GM08714 (cell line): ENCODE measurements at regions not wholly inside any gene's neighbourhood (a gene's known extent, or its start where the extent isn't known, plus 50 kb on each side); places are given as distances from the start of the nearest gene placed in this dataset.
"Not testable (repeated sequence)": the region's sequence is repeated elsewhere in the genome, so short reads cannot be mapped to it uniquely, and the experiment has no call there.

Experiments used
- H3K4me3 ChIP-seq: fragments of 200-500 bp; sonication (Bioruptor generic); 2 replicates; pipeline ENCODE4 v1.5.1; 2014; ENCODE audit warnings: mild to moderate bottlenecking, low read length, inconsistent platforms
- ZNF274 ChIP-seq: IDR thresholded peaks from 2 replicates; pipeline ENCODE4 v1.6.1; 2012; ENCODE audit warnings: mild to moderate bottlenecking, low read depth, low read length

DNA sequence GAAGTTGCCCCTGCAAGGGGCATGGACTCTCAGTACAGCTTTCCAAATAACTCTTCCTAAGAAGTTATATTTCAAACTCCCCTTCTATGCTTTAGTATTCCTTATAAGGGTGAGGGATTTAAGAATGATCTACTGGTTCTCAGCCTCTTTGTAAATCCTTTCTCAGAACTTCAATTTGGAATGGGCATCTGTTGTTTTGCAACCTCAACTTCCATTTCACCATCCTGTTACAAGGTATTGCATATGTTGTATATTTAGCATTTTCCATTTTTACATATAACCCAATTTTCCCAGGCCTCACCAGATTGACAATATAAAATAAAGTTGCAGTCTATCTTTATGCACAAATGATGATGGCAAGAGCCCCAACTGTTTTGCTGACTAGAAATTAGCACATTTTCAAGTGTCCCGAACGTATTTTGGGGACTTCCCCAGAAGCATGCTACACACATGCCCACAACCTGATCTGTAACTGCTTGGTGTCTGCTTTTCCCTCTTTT, 154.9 kb upstream of the CARMIL1 start:
- TF ChIP-seq ZNF274, result no peak
- no peak overlapping the region for H3K4me3 ChIP-seq

DNA sequence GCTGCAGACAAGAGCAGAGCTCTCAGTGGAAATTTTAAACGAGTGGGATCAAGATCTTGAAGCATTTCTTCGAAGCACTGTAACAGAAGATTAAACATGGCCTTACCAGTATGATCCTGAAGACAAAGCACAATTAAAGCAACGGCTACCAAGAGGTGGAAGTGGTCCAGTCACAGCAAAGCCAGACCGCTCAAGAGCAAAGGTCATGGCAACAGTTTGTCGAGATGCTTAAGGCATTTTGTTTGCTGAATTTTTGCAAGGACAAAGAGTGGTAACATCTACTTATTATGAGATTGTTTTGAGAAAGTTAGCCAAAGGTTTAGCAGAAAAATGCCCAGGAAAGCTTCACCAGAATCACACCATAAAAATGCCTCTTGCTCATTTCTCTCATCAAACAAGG, 153.4 kb upstream of the CARMIL1 start:
- no peak for TF ChIP-seq ZNF274
- no peak overlapping the region for H3K4me3 ChIP-seq

DNA sequence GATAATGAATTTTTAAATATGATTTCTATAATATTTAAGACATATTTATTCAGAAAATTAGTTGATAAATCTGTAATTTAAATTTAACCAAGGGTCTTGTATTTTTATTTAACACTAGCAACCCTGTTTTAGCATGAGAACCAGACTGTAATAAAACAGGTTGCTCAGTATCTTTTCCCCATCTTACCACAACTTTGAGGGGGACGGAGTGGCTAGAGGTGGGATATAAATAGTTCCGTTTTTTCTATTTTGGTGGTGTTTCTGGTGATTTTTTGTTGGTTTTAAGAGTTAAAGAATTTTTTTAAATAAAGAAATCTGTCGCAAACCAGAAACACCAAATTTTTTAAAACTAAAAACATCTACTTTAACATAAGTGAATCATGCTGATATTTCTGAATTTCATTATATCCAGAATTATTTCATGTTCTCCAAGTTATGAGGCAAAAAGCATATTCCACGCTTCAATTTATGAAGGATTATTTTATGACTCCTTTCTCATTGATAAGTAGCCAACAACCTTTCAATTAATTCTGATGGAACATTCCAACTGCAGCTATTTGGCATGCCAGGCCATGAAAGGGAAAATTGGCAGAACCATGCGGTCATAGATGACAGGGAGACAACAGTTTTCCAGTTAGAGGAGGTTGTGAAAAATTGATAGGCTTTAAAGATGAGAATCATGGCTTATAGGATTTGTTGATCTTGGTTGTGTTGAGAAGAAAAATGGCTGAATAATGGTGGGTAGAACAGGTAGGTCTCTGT, 151.9 kb upstream of the CARMIL1 start:
- TF ChIP-seq ZNF274, result no peak
- no peak overlapping the region for H3K4me3 ChIP-seq

DNA sequence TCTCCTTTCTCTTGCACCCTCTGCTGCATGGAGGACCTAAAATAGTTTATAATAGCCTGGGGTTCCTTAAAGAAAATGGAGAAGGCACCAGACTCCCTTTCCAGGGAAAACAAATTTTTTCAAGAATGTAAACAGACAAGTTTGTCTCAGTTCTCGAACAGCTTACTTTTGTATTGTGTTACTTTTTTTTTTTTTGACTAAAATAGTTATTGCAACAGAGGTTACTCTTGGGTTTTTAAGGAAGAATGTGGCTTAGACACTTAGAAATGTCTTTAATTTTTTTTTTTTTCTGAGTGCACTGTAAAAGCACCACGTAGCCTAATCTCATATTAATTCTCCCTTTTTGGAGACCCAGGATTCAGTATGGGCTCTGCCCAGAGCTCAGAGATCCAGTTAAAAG, 148.7 kb upstream of the CARMIL1 start:
- TF ChIP-seq ZNF274, result no peak
- H3K4me3 ChIP-seq, result no peak overlapping the region

DNA sequence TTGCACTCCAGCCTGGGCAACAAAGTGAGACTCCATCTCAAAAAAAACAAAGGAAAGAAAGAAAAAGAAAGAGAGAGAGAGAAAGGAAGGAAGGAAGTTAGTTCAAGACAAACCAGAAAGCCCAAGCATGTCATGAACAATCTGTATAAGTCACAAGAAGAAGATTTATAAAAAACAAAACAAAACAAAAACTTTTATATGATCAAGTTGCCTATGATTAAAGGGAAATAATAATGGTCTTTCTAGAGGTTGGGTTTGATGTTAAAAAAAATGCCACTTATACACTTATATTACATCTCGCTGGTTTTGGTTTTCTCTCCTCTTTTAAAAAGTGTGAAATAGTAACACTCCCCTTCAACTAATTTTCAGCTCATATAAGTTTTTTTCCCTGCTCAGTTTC, 146.2 kb upstream of the CARMIL1 start:
- no peak for TF ChIP-seq ZNF274
- H3K4me3 ChIP-seq, result no peak overlapping the region

DNA sequence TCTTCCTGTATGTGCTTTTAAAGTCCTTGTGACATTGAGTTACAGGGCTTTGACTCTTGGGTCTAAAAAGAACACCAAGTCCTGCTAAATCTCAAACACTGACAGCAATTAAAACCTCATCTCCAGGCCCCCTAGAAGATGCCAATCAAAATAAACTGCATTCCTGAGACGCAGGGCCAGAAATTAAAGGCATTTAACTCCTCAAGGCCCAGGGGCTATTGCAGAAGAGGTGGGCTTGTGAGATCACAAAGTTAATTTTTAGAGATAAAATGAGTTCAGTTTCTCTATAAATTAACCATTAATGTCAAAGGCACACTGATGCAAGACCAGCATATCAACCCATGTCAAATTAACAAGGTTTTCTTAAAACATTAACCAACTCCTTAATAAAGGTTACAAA, 145.6 kb upstream of the CARMIL1 start:
- no peak for TF ChIP-seq ZNF274
- no peak overlapping the region for H3K4me3 ChIP-seq

DNA sequence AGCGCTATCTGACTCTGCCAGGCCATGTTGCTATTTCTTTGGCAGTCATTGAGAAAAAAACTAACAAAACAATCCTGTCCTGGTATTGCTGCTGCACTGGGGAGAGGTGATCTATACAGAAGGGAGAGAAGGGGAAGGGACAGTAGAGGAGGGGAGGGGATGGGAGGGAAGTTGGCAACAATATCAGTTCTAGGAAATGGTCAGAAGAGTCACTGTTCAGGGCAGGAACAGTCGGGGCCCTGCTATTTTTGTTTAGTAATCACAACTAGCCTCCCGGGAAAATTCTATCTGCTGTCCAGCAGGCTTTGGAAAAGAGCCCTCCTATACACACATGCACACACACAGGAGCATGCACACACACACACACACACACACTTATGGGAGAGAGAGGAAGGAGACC, 142.3 kb upstream of the CARMIL1 start:
- peak overlapping the region; percentile 98 for H3K4me3 ChIP-seq

DNA sequence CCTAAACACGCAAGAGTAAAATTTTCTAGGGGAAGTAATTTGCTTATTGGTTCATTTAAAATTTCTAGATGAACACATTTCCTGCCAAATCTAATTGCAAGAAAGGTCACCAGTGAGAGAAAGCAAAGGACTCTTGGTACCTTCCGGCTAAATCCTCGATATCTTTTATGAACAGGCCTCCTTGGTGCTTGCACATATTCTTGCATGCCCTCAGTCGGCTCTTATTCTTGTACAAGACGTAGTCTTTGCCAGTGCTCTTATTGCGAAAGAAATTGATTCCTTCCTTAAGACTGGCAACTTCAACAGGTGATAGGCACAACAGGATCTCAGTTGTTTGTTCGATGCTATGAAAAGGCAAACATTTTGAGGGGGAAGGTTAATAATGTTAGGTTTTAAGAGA, 141.7 kb upstream of the CARMIL1 start:
- no peak for TF ChIP-seq ZNF274
- peak overlapping the region; percentile 98 for H3K4me3 ChIP-seq

More for the DNA sequence above, 142.3 kb upstream of the CARMIL1 start:
- TF ChIP-seq ZNF274, result no peak

DNA sequence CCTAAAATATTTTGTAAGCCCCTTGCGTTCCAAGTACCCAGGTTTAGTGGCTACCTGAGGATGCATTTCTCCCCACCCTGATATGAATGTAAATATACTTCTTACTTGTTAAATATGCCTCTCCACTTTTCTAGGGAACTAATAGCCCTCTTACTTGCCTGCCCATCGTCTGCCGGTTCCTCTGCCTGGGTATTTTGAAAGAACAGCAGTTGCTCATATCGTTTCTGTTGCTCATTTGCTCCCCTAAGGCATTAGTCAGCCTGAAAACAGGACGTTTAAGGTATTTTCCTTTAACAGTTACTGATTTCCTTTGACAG, 141.3 kb upstream of the CARMIL1 start:
- peak overlapping the region; percentile 98 for H3K4me3 ChIP-seq
- no peak for TF ChIP-seq ZNF274

DNA sequence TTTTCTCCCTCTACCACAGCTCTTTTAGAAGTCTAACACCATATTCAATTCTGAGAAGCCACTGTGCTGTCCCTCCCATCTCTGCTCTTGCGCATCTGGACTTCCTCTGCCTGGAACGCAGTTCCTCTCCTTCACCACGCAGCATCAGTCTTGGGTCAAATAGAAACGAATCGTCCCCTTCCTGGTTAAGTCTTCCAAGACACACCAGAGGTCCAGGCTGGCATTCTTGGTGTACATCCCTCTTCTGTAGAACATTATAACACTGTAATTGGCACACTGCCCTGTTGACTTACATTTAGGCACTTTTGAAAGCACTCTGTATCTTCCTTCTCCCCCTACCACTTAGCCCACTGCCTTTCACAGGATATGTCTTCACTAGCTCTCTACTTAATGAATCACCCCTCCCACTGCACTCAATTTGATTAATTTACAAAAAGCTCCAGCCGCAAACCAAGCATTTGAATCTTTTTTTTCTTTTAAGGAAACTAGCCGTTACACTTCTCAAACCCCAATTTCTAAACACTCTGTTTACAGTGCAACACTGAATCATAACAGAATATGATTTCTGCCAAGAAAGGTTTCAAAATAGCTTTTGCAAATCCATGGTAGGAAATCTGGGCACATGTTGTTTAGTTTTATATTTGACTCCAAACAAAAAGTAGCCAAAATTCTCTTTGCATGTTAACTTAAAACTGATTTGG, 140.8 kb upstream of the CARMIL1 start:
- peak overlapping the region; percentile 98 for H3K4me3 ChIP-seq
- TF ChIP-seq ZNF274, result no peak

DNA sequence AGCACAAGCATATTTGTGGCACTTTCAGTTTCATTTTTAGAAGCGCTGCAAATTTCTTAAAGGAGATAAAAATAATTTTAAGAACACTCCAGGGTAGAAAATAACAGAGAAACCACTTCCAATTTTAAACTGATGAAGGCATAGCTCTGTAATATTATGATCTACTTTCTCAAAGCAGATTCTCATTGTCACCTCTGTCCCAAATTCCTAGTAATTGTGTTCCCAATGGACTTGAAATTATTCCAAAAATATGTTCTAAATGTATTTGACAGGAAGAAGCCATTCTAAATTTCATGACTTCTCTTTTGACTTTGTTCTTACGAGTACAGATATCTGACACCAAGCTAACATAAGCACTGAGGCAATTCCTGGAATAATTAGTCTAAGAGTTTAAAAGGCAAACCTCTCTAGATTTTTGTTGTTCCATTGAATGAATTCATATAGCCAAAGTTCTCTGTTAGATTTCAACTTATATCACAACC, 140.2 kb upstream of the CARMIL1 start:
- peak overlapping the region; percentile 98; the same call in 1 of the 2 replicates for H3K4me3 ChIP-seq
- TF ChIP-seq ZNF274, result no peak

DNA sequence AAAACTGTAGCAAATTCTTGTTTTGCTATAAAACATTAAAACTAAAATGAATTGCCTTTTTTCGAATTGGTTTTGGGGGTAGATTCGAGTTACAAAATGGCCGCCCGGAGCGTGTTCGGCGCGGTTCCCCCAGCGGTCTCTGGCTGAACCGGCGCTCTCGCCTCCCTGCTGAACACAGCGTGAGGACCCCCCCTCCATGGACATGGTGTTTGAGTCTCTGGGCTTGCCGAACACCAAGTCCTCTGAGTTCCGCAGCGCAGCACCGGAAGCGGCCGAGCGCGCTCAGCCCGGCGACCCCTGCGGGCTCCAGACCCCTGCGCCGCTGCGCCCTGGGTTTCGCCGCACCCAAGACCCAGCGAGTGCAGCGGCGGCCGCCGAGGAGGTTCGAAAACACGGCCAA, 139.6 kb upstream of the CARMIL1 start:
- not testable (repeated sequence) for H3K4me3 ChIP-seq

DNA sequence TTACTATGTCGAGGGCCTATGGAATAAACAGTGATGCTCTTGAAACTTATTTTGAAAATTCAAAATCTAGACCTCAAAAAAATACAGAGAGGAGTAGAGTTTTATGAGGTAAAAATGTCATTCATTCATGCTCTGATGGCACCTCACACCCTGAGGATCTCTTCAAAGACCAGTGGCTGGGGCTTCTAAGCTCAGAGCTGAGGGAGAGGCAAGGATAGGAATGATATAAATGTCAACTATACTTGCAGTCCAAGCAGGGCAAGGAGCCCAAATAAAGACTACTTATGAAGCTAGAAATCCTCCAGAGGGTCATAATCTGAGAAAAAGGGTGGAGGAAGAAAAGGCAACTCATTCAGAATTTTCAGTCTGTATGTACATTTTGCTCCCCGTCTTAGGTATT, 136.7 kb upstream of the CARMIL1 start:
- no peak for TF ChIP-seq ZNF274

DNA sequence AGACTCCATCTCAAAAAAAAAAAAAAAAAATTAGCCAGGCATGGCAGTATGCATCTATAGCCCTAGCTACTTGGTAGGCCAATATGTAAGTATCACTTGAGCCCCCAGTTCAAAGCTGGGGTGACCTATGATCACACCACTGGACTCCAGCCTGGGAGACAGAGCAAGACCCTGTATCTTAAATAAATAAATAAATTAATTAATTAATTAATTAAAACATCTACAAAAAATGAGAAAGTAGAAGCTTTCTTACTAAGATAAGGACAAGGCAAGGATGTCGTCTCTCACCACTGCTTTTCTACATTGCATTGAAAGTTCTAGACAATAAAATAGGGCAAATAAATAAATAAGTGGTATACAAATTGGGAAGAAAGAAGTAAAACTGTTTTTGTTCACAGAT, 134.3 kb upstream of the CARMIL1 start:
- no peak overlapping the region for H3K4me3 ChIP-seq
- TF ChIP-seq ZNF274, result no peak

More for the DNA sequence above, 136.7 kb upstream of the CARMIL1 start:
- no peak overlapping the region for H3K4me3 ChIP-seq

DNA sequence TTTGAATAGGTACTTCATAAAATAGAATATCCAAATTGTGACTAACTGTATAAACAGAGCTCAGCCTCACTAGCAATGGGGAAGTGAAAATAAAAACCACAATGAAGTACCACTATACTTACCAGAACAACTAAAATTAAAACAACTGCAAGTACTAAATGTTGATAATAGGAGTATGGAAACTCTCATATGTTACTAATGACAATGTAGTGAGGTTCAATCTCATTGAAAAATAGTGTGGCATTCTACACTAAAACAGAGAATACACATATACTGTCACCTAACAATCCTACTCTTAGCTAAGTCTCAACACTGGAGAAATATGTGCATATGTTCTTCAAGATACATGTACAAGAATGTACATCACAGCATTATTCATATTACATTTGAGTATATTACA, 132.0 kb upstream of the CARMIL1 start:
- H3K4me3 ChIP-seq, result no peak overlapping the region
- TF ChIP-seq ZNF274, result no peak
